Activated T-cell treated with anti-CD3 and anti-CD28 coated beads, Interleukin-2, amount 50 U/mL, for 24 hours (primary cell): ENCODE measurements at regions not wholly inside any gene's neighbourhood (a gene's known extent, or its start where the extent isn't known, plus 50 kb on each side); places are given as distances from the start of the nearest gene placed in this dataset.

ENCODE experiments used
- DNase-seq: peaks from one replicate; pipeline ENCODE4 v3.0.0-alpha.2; 2020
- H3K27ac Mint-ChIP-seq: 2 replicates; pipeline ENCODE4 v1.8.0; 2020; ENCODE audit warnings: mild to moderate bottlenecking, mixed read lengths
- H3K27me3 Mint-ChIP-seq: 2 replicates; pipeline ENCODE4 v1.8.0; 2020; ENCODE audit warnings: mixed read lengths
- H3K36me3 Mint-ChIP-seq: 2 replicates; pipeline ENCODE4 v1.8.0; 2020; ENCODE audit warnings: low read depth, mixed read lengths
- H3K4me1 Mint-ChIP-seq: 2 replicates; pipeline ENCODE4 v1.8.0; 2020; ENCODE audit warnings: low read depth, mixed read lengths
- H3K4me3 Mint-ChIP-seq: 2 replicates; pipeline ENCODE4 v1.8.0; 2020; ENCODE audit warnings: mild to moderate bottlenecking, moderate library complexity, mixed read lengths
- H3K9me3 Mint-ChIP-seq: 2 replicates; pipeline ENCODE4 v1.8.0; 2020; ENCODE audit warnings: mixed read lengths

DNA sequence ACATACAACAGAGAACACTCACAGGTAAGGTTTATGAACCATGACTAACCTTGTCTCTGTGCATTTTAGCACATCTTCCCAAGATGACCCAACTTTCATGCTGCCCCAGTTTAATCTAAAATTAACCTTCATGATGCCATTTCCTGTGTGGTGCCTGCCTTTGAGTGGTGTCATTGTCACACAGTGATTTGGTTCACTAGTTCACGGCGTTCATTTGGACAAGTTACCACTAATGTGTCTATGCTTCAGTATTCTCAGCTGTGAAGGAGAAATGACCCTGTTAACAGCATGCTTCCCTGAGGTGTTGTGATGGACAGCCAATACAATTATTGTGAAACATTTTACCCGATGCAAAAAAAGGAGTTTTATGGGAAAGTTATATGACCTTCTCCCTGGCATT lies 693.1 kb downstream of the RWDD3 start:
- Mint-ChIP-seq H3K36me3 (no peaks in the 10 kb centered on the region), H3K4me3 (no peak overlapping the region), H3K9me3 (peaks cover 2% of the 10 kb centered on the region), H3K27me3 (no peaks in the 10 kb centered on the region), H3K4me1 (no peaks in the 10 kb centered on the region), H3K27ac (no peak overlapping the region)
- DNase-seq = no peak

DNA sequence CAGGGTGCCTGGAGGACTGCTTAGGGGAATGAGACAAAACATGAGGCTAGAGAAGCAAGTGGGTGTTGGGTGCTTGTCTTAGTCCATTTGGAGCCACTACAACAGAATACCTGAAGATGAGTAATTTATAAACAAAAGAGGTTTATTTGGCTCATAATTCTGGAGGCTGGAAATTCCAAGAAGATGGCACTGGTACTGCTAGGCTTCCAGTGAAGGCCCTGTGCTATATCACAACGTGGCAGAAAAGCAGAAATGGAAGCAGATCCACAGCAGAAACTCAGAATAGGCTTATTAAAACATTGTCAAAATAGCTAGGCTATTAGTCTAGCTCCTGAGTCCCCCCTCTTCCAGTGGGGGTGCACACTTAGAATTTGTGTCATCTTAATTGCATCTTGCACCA lies 701.7 kb downstream of the RWDD3 start:
- no peaks in the 10 kb centered on the region for H3K36me3 Mint-ChIP-seq
- no peak for DNase-seq
- no peak overlapping the region for H3K4me3 Mint-ChIP-seq
- no peaks in the 10 kb centered on the region for H3K9me3 Mint-ChIP-seq
- no peaks in the 10 kb centered on the region for H3K27me3 Mint-ChIP-seq
- H3K4me1 Mint-ChIP-seq = no peaks in the 10 kb centered on the region
- H3K27ac Mint-ChIP-seq = no peak overlapping the region

DNA sequence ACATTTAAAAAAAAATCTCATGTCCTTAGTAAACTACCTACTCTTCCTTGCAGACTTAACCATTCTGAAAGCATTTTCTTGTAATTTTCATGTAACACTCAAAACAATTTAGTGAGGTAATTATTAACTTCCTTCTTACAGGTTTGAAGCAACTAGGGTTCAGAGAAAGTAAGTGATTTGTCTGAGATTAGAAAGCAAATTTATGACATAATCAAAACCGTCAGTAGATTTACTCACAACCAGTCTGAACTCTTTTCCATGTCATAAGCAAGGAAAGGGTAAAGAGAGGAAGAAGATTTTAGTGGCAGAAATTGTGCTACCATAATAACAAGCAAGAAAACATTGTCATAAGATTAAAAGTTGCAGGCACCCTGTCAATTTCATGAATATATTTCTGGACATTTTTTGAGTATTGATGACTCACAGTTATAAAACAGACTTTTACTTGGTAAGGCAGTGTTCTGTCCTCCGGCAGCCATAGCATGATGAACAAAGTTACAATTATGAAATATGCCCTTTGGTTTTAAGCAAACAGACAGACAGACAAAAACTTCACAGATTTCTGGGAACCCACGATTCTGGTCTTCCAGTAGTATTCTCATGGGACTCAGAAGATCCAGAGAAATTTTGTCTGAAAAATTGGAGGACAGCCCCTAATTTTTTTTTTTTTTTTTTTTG lies 707.2 kb downstream of the RWDD3 start:
- H3K36me3 Mint-ChIP-seq = no peaks in the 10 kb centered on the region
- H3K27ac Mint-ChIP-seq = no peak overlapping the region
- H3K9me3 Mint-ChIP-seq = no peaks in the 10 kb centered on the region
- H3K4me1 Mint-ChIP-seq = no peaks in the 10 kb centered on the region
- no peaks in the 10 kb centered on the region for H3K27me3 Mint-ChIP-seq
- DNase-seq = no peak
- no peak overlapping the region for H3K4me3 Mint-ChIP-seq

DNA sequence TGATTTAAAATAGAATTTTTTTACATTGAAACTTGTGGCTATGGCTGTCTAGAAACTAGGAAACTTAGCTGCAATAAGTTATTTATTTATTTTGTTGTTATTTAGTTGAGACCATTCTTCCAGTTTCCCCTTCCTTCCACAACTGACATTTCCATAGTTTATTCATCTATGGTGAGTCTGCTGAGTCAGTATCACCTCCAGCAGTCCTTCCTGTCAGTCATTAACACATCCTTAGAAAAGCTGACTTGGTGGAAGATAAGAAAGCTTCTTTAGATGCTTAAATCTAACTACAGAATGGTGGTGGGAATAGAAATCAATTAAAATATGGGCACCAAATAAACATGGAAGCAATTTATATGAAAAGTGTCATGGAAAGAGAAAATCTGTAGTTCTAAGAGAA lies 714.0 kb downstream of the RWDD3 start:
- peaks cover 2% of the 10 kb centered on the region for H3K4me1 Mint-ChIP-seq

DNA sequence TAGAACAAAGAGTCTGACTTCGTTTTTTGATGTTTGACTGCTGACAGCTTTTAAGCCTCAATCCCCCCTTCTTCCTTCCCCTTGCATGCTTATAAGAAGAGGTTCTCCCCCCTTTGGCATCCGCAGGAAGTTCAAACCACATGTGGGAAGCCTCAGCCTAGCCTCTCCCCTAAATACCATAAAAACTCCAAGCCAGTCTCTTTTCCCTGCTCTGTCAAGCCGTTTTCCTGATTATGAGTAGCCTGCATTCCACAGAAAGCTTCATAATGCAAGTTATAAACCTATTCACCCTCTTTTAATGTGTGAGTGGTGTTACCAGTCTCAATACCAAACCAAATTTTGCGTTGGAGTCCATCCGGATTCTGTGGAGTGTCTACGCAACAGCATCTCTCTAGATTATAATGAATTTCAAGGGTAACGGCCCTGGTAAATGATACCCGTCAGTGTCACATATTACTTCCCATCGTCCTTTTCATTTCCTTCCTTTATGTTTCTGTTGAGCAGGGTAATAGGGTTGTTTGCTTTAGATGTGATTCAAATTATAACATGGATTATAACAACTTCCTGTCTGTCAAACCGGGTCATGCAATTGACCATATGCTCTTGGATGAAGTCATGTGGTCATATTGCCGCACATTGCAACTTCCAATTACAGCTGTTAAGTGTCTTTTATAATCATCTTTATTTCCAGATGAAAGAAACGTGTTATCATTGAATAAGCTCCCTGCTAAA lies 717.5 kb downstream of the RWDD3 start:
- Mint-ChIP-seq H3K4me3 (no peak overlapping the region), H3K9me3 (peaks cover 4% of the 10 kb centered on the region), H3K36me3 (no peaks in the 10 kb centered on the region), H3K27ac (no peak overlapping the region), H3K4me1 (peaks cover 2% of the 10 kb centered on the region), H3K27me3 (no peaks in the 10 kb centered on the region)
- DNase-seq = no peak

More for the DNA sequence above, 714.0 kb downstream of the RWDD3 start:
- no peak overlapping the region for H3K27ac Mint-ChIP-seq
- no peaks in the 10 kb centered on the region for H3K36me3 Mint-ChIP-seq
- H3K9me3 Mint-ChIP-seq = peaks cover 4% of the 10 kb centered on the region
- DNase-seq = no peak
- H3K4me3 Mint-ChIP-seq = no peak overlapping the region
- H3K27me3 Mint-ChIP-seq = no peaks in the 10 kb centered on the region

DNA sequence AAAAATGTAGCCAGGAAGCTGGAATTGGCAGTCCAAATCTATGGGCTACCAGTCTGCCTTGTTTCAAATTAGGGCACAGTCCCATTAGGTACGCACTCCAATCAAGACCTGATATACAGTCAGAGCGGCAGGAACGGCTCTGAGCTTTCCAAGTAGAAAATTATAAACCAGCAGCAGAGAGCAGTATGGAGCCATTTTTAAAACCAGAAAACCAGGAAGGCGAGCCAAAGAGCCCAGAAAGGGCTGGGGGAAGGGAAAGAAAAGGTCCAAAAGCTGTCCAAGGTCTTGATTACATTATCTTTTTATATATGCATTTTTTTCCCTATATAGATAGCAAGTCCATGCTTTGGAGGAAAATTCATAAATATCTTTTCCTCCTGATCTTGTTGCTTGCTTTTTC lies 719.0 kb downstream of the RWDD3 start:
- H3K27me3 Mint-ChIP-seq = no peaks in the 10 kb centered on the region
- H3K4me3 Mint-ChIP-seq = no peak overlapping the region
- H3K4me1 Mint-ChIP-seq = peaks cover 2% of the 10 kb centered on the region
- DNase-seq = no peak
- no peak overlapping the region for H3K27ac Mint-ChIP-seq
- peaks cover 4% of the 10 kb centered on the region for H3K9me3 Mint-ChIP-seq
- H3K36me3 Mint-ChIP-seq = no peaks in the 10 kb centered on the region

DNA sequence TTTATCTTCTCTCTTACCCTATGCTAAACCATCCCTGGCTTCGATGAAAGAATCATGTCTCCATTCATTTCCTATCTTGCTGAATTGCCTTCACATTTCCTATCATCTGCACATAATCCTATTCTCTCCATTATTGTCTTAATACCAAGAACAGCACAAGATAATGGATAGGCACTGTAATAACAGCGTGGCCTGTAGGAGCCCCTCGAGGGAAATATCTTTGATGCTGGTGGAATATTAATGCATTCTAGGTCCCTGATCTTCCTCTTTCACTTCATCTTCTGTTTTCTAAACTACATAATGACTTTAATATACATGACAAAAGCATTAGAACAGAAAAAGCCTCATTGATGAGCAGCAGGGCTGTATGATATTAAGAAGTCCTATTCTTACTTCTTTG lies 720.6 kb downstream of the RWDD3 start:
- no peaks in the 10 kb centered on the region for H3K36me3 Mint-ChIP-seq
- DNase-seq = no peak
- H3K4me1 Mint-ChIP-seq = peaks cover 2% of the 10 kb centered on the region
- H3K4me3 Mint-ChIP-seq = no peak overlapping the region
- no peaks in the 10 kb centered on the region for H3K27me3 Mint-ChIP-seq
- no peak overlapping the region for H3K27ac Mint-ChIP-seq
- H3K9me3 Mint-ChIP-seq = peaks cover 5% of the 10 kb centered on the region

DNA sequence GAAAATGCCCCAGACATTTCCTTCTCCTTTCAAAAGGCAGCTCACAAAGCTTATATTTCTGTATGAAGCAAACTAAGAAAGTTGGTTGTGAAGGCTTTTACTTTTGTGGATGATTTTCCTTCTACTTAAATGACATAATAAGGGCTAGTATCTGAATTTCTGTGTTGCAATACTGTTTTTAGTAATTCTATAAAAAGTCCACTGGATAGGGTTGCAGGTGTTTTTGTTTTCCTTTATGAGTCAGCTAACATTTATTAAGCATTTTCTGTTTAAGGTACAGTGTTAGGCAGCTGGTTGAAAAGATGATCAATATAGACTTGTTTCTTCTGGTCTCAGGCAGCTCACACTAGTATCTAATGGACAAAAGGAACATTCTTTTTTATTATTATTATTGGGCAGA lies 722.2 kb downstream of the RWDD3 start:
- no peak overlapping the region for H3K27ac Mint-ChIP-seq
- no peak overlapping the region for H3K4me3 Mint-ChIP-seq
- no peaks in the 10 kb centered on the region for H3K27me3 Mint-ChIP-seq
- H3K4me1 Mint-ChIP-seq = peaks cover 1% of the 10 kb centered on the region
- no peaks in the 10 kb centered on the region for H3K36me3 Mint-ChIP-seq
- DNase-seq = no peak
- peaks cover 8% of the 10 kb centered on the region for H3K9me3 Mint-ChIP-seq

DNA sequence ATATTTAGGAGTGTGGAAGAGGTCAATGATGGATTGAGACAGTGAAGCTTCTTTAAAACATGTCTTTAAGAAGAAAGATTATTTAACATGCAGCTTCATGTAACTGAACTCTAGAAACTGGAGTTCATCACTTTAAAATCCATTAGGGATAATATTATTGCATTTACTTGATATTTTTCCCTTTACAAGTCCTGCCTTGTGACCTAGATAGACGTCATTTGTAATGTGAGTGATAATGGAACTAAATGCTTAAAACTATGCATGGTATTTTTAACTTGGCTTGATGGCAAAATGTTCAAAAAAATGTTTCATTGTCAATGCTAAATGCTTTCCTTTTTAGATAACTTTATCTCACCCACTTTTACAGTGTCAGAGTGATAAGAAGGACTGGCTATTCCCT lies 723.7 kb downstream of the RWDD3 start:
- no peaks in the 10 kb centered on the region for H3K4me1 Mint-ChIP-seq
- no peaks in the 10 kb centered on the region for H3K36me3 Mint-ChIP-seq
- H3K27ac Mint-ChIP-seq = no peak overlapping the region

DNA sequence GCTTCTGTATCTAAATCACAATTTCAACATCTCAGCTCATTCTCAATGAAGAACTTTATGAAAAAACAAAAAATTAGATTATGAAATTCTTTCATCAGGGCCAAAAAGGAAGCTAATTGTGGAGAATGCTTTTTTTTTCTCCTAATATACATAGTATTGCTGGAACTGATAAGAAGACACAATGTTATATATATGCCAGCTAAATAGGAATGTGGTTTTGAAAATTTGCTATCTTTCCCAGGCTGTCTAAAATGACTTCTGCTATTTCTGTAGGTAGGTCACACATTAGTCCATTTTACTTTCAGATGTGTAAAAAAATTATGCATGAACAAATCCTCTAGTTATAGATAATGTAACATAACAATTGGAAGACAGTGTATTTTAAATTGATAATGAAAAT lies 732.9 kb downstream of the RWDD3 start:
- DNase-seq = no peak
- Mint-ChIP-seq H3K36me3 (no peaks in the 10 kb centered on the region), H3K27ac (no peak overlapping the region), H3K27me3 (no peaks in the 10 kb centered on the region), H3K9me3 (peaks cover 11% of the 10 kb centered on the region), H3K4me3 (no peak overlapping the region), H3K4me1 (no peaks in the 10 kb centered on the region)

More for the DNA sequence above, 723.7 kb downstream of the RWDD3 start:
- peaks cover 5% of the 10 kb centered on the region for H3K9me3 Mint-ChIP-seq
- H3K27me3 Mint-ChIP-seq = no peaks in the 10 kb centered on the region
- no peak for DNase-seq
- H3K4me3 Mint-ChIP-seq = no peak overlapping the region

DNA sequence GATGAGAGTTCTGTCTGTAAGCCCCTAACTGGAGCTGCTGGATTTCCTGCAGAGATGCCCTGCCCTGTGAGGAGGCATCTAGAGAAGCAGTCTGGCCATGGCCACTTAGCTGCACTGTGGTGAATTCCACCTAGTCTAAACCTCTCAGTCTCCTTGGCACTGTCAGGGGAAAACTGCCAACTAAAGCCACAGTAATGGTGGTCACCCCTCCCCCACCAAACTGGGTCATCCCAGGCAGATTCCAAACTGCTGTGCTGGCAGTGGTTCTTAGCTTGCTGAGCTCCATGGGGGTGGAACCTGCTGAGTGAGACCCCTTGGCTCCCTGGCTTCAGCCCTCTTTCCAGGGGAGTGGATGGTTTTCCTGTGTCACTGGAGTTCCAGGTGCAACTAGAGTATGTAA lies 740.6 kb downstream of the RWDD3 start:
- no peak overlapping the region for H3K4me3 Mint-ChIP-seq
- H3K36me3 Mint-ChIP-seq = no peaks in the 10 kb centered on the region
- no peak overlapping the region for H3K27ac Mint-ChIP-seq
- H3K4me1 Mint-ChIP-seq = no peaks in the 10 kb centered on the region
- H3K9me3 Mint-ChIP-seq = peaks cover 22% of the 10 kb centered on the region
- no peaks in the 10 kb centered on the region for H3K27me3 Mint-ChIP-seq
- no peak for DNase-seq

DNA sequence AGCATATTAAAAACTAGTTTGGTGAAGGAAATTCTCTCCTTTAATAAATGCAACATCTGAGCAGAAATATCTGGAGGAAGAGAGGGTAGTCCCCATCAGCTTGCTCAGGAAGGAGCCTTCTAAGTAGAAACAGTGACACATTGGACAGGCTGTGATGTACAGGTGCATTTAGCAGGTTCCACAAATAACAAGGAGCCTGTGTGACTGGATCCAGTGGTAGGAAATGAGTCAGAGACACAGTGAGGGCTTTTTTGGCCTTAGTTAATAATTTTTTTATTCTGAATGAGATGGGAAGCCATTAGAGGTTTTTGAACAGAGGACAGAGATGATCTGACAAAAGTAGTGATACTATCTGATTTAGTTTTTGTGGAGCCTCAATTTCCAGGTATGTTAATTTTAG lies 738.9 kb upstream of the PTBP2 start:
- no peaks in the 10 kb centered on the region for H3K27me3 Mint-ChIP-seq
- no peaks in the 10 kb centered on the region for H3K36me3 Mint-ChIP-seq
- peaks cover 2% of the 10 kb centered on the region for H3K9me3 Mint-ChIP-seq
- no peaks in the 10 kb centered on the region for H3K4me1 Mint-ChIP-seq
- no peak for DNase-seq
- no peak overlapping the region for H3K27ac Mint-ChIP-seq
- no peak overlapping the region for H3K4me3 Mint-ChIP-seq

DNA sequence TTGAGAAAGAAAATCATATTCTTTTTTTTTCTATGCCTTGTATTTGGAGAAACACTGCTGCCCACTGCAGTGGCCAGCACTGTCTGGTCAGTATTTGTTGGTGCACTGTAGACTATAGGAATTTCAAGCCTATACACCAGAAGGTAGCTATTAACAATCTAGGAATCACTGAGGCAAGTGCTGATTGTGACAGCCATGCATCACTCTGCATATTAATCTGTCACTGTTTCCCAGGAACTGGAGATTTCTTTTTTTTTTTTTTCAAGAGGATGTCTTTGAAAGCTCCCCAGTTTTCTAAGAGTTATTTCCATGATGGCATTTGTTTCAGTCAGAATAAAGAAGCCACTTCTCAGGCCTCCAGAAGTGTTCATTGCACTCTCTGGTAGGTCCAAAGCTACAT lies 737.8 kb upstream of the PTBP2 start:
- Mint-ChIP-seq H3K27me3 (no peaks in the 10 kb centered on the region), H3K36me3 (no peaks in the 10 kb centered on the region), H3K9me3 (no peaks in the 10 kb centered on the region), H3K4me1 (no peaks in the 10 kb centered on the region), H3K27ac (no peak overlapping the region), H3K4me3 (no peak overlapping the region)
- DNase-seq = no peak

DNA sequence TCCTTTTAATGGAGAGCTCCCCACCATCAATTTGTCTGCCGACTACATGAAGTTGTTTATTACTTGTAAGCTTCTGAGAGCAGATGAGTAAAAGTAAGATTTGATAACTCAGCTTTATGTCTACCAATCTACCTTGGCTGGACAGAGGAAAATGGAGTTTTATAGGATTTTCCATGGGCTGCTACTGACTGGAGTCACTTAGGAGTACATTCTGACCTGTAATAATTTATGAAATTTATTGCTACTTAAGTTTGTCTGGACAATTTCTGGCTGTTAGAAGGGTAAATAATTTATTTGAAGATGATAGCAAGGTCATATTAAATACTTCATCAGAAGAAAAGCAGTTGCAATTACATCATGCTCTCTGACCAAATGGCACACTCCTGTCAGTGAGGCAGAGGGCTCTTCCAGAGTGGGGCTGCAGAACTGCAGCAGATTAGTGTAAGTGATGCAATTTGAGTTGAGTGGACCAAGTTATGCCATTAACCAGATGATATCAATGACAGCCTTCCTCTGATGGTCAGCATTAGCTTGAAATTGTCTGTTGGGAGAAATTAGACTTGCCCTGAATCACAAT lies 736.7 kb upstream of the PTBP2 start:
- H3K4me1 Mint-ChIP-seq = no peaks in the 10 kb centered on the region
- no peaks in the 10 kb centered on the region for H3K27me3 Mint-ChIP-seq
- no peaks in the 10 kb centered on the region for H3K9me3 Mint-ChIP-seq
- no peak overlapping the region for H3K27ac Mint-ChIP-seq
- H3K4me3 Mint-ChIP-seq = no peak overlapping the region
- DNase-seq = no peak
- no peaks in the 10 kb centered on the region for H3K36me3 Mint-ChIP-seq

DNA sequence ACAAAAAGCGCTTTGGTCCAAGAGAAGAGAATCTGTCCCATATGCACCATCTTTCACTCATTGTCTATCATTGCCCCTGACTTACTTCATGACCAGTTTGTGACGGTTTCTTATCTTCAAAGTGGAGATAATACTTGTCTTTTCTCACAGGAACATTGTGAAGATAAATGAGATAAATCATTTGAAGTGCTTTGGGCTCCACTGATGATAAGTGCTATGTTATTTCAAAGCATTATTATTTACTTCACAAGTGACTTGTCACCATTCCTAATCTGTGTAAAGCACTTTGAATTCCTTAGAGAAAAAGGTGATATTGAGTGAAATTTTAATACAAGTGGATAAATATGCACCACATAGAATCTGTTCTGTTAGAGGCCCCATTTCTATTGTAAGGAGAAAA lies 731.6 kb upstream of the PTBP2 start:
- no peak for DNase-seq
- H3K9me3 Mint-ChIP-seq = peaks cover 5% of the 10 kb centered on the region
- no peak overlapping the region for H3K27ac Mint-ChIP-seq
- H3K27me3 Mint-ChIP-seq = no peaks in the 10 kb centered on the region
- H3K4me1 Mint-ChIP-seq = no peaks in the 10 kb centered on the region
- no peaks in the 10 kb centered on the region for H3K36me3 Mint-ChIP-seq
- H3K4me3 Mint-ChIP-seq = no peak overlapping the region
